GM19372 (cell line): ENCODE measurements at regions not wholly inside any gene's neighbourhood (a gene's known extent, or its start where the extent isn't known, plus 50 kb on each side); places are given as distances from the start of the nearest gene placed in this dataset.
"Not testable (repeated sequence)": the region's sequence is repeated elsewhere in the genome, so short reads cannot be mapped to it uniquely, and the experiment has no call there.

Experiments
- ATAC-seq: cut with Tn5 transposase; IDR thresholded peaks from one replicate; pipeline ENCODE4 v1.9.1; 2021; ENCODE audit warnings: mild to moderate bottlenecking, low read depth, moderate library complexity; ENCODE audit not compliant: unreplicated experiment

DNA sequence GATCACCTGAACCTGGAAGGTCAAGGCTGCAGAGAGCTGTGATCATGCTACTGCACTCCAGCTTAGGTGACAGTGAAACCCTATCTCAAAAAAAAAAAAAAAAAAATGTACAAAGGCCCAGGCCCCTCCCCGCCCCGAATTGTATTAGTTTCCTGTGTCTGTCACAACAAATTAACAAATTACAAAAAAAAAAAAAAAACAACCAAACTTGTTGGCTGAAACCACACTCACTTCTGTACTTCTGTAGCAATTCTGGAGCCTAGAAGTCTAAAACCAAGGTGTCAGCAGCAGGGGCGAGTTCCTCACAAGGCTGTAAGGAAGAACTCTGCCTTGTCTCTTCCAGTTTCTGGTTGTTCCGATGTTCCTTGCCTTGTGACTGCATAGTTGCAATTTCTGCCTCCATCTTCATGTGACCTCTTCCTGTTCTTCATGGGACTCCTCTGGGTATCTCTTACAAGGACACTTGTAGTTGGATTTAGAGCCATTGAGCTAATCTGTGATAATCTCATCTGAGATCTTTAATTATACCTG lies 100.8 kb upstream of the ZSWIM2 start:
- ATAC-seq: no peak

DNA sequence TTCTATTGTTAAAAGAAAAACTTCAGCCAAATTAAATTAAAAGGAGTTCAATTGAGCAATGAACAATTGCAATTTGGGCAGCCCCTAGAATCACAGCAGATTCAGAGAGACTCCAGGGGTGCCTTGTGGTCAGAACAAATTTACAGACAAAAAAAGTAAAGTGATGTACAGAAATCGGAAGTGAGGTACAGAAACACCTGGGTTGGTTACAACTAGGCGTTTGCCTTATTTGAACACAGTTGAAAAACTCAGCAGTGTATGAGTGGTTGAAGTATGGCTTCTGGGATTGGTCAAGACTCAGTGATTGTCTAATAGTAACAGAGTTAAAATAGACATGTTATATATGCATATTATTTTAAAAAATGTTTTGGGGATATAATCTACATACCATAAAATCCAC lies 98.5 kb upstream of the ZSWIM2 start:
- no peak for ATAC-seq

DNA sequence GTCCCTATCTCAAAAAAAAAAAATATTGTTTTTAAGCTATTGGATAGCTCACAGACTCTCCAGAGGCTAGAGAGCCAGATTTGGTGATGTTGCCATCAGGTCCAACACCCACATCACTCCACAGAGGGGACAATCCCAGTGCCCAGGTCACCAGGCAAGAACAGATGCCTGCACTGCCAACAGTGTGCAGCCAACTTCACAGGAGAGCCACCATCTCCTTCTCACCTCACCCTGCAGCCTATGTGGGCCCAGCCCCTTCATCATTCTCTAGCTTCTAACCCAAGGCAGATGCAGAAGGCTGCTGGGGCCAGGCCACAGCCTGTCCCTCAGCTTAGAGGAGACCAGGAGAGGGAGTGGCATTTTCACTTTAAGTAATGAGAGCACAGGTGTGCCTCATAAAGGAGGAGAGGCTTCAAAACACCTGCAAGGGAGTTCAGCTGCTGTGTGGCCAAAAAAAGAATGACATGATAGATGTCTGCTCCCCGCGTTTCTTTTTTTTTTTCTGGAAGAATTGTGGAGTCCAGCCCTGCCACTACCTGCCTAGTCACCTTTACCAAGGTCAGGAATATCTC lies 98.0 kb upstream of the ZSWIM2 start:
- ATAC-seq: no peak

DNA sequence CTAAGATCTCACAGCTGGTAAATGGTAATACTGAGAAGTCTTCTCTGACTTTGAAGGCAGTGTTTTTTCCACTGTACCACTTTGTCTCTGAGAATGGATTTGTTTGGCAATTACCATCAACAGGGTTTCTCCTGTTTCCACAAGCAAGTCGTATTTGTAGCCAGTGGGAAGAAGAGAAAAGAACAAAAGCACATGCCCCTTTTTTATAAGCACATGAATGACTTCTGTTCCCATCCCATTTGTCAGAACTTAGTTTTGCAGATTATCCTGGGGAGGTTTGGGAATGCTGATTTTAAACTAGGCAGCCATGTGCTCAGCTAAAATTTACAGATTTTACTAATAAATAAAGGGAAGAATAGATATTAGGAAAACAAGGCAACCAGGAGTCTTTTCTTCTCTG lies 92.9 kb upstream of the ZSWIM2 start:
- no peak for ATAC-seq

DNA sequence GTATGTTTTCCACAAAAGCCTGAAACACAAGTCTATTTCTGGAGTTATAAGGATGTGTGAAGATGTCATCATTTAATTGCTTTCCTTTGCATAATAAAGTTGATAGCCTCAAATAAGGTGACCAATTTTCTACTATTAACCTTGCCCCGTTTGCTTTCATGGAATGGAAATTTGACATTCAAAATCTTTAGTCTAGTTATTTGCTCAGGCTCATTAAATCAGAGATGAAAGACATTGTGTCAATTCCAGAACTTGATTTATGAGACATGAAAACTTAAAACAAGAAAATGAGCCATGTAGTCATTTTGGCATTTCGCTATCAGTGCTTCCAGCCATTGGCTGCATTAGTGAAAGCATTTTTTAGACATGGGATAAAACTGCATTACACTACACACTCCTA lies 91.5 kb upstream of the ZSWIM2 start:
- no peak for ATAC-seq

DNA sequence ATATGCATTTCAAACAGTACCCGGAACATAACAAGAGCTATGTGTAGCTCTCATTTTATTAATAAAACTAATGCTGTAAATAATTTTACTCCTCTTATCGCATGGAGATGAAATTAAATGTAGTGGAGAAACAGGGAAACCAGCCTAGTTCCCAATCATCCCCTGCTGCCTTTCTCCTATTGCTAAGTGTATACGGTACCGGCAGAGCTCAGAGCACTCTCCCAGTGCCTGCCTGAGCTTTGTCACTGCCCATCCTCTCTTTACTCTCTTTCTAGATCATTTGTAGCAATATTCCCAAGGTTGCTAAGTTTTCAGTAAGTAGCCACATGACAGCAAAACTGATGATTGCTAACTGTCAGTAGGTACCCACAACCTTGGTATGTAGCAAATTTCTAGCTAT lies 85.5 kb upstream of the ZSWIM2 start:
- no peak for ATAC-seq

DNA sequence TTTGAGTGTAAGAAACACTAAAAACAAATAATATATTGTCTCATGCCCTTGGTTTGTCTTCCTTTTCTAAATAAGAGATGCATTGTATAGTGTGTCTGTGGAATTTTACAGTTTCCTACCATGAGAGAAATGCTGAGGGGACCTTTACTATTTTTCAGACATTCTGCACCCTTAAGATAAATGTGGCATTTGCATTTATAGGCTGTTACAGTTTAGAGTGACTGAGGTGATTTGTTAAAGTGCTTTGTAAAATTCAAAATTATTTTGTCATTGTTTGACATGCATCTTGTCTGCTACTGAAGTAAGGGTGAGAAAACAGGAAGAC lies 78.9 kb upstream of the ZSWIM2 start:
- ATAC-seq: no peak

DNA sequence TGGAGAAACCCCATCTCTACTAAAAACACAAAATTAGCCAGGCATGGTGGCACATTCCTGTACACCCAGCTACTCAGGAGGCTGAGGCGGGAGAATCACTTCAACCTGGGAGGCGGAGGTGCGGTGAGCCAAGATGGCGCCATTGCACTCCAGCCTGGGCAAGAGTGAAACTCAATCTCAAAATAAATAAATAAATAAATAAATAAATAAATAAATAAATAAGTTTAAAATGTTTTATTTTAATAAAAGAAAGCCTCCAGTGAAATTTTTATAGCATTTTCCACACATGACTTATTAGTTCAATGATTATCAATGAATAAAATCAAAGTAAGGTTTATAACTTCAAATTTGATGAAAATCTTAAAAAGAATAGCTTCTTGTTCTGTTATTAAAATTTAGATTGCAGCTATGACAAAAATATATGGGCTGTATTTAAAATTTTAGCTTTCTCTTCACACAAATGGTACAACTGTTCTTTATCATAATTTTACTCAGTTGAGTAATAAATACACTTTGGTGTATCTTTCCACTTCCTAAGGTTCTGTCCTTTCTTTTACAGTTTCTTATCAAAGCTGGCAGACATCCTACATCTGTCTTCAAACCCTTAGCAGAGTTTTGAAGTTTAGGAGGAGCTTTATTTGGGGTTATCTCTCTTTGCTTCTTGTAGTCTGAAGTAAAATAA lies 78.4 kb upstream of the ZSWIM2 start:
- no peak for ATAC-seq

DNA sequence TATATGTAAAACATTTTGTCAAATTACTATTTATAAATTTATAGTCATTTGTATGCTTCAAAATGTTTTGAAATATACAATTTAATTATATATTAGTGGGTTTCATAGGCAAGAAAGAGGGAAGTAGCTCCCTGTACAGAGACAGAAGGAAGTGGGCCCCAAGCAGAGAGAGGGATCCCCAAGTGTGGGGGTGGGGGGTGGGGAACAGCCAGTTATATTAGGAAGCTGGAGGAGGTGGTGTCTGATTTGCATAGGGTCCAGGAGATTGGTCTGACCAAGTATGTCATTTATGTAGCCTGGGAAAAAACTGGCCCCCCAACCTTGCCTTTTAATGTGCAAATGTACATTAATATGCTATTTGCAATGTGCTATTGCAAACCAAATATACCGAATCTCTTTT lies 76.5 kb upstream of the ZSWIM2 start:
- ATAC-seq: no peak

DNA sequence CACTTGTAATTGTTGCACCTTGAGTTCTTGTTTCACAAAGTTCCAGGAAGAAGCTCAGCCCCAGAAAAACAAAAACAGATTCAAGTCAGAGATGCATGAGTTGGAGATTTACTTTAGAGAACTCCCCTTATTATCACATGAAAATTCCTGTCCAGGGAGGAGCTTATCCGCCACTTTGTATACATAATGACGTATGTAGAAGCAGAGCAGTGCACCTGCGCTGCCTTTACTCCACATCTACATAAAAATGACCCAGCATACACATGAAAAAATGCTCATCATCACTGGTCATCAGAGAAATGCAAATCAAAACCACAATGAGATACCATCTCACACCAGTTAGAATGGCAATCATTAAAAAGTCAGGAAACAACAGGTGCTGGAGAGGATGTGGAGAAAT lies 73.3 kb upstream of the ZSWIM2 start:
- not testable (repeated sequence) for ATAC-seq

DNA sequence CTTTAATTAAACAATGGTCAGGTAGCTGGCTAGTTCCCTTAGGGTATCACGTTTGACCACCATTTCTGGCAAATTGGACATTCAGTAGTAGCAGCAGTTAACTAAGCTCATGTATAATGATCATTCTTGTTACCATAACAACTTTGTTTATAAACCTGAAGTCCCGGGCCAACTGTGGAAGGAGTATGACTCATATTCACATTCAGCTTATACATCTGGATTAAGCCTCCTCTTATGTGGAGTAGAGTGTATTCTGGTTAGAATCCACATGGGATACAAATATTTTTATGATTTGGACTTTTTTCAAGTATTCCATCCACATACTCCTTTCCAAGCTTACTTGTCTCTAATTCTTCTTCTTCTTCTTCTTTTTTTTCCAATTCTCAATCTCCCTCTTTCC lies 70.3 kb upstream of the ZSWIM2 start:
- no peak for ATAC-seq

DNA sequence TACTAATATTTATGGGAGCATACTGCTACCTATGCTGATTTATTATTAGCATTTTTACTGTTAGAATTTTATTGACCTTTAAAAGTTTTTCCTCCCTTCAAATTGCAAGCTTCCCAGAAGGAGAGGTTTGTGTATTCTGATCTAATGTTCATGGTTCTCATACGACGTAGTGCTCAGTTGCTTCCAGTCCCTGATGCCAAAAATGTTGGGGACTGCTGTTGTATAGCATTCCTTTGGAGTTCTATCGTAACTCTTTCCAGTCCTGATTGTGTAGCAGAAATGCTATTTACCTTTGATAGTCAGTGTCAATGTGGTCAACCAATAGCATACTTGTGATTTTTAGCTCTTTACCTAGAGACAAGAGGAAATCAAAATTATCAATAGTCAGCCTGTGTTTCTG lies 69.5 kb upstream of the ZSWIM2 start:
- no peak for ATAC-seq

DNA sequence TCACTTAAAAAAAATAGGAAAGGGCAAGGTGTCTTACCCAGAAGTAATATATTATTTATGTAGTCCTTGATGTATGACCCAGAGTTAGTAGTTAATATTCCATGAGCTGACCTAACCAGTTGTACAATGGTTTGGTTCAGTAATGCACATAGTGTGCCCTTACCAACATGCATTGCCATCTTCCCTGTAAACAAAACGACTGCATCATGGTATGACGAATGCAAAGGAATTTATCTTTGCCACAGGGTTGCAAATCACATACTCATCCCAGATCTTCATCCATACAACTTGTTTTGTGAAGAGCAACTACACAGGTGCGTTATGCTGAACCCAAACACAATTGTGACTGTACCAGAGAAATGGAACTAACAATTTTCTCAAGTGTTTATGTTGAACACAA lies 68.9 kb upstream of the ZSWIM2 start:
- ATAC-seq: no peak

DNA sequence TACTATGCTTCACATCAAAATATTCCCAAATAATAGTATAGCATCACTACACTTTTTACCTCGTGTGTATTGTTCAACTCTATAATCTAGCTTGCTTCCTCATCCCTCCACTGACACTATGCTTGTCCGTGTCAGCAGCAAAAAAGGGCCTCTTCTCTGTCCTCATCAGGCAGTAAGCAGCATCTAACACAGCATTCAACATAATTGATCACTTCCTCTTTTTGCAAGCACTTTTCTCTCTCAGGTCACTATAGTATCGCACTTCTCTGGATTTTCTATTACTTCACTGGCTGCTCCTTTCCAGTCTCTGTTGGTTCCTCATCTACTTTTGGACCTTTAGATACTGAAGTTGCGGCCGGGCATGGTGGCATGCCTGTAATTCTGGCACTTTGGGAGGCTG lies 64.9 kb upstream of the ZSWIM2 start:
- peak; percentile 95 for ATAC-seq

DNA sequence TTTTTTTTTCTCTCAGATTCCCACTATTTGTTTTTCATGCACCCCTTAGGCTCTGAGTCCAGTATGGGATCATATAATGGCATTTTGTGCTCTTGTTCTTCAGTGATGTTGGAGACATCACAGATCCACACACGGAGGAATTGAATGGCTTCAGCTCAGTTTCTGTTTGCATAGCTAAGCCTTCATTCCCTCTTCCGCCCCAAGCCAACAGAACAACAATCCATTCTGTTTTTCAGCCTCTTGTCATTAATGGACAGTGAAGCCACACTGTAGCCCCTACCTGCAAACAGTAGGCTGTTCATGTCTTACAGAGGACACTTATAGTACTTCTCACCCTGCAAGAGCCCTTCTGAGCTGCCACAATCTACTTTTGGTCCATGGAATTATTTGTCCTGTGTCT lies 64.0 kb upstream of the ZSWIM2 start:
- ATAC-seq: no peak

DNA sequence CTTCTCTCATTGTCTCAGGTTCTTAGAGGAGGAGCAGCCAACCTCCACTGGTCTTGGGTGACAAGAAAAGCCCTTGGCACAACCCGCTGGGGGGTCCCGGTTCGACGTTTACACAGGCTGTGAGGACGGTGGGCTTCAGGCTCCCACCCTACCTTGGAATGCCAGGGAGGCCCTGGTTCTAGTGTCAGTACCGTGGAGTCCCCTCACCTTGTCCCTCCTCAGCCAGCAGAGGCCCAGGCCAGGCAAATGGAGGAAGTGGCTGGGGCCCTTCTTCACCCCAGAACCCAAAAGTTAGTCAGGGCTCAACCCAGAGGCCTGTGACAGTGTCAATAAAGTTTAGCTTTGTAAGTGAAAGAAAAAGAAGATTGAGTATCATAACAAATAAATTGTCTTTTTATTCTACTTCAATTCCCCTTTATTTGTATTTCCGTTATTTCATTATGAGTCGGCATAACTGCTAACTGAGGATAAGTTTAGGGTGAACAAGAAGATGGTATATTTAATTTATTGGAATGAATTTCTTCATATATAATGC lies 62.6 kb upstream of the ZSWIM2 start:
- no peak for ATAC-seq

DNA sequence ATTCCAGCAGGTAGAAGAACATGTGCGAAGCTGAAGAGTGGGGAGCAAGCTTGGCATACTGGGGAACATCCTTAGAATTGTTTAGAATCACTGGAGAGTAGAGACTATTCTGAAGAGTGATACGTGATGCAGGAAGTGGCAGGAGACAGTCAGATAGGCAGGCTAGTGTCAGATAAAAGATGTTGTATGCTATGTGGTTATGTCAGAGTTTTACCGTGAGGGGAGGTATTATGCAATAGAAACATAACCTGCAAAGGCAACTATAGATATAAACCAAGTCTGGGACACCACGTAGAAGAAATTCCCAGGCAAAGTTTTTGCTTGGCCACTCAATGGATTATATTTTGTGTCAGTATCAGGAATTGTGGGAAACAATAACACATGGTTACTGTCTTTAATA lies 62.0 kb upstream of the ZSWIM2 start:
- ATAC-seq: no peak

DNA sequence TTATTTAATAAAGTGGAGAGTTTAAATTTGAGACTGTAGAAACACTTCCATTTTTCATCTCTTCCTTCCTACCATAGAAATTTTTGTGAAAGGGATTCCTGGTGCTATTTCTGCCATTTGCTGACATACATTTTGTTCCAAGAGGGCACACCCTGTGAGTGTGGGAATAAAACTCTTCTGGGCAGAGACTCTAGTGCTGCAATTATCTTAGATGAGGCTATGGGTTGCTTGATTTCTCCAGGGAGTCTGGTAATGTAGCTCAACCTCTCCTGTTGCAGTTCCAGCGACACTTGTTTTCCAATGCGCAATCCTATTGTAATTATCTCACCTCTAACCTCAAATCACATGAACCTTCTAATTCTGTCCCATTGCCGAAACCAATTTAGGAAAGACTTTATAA lies 60.1 kb upstream of the ZSWIM2 start:
- ATAC-seq: no peak

DNA sequence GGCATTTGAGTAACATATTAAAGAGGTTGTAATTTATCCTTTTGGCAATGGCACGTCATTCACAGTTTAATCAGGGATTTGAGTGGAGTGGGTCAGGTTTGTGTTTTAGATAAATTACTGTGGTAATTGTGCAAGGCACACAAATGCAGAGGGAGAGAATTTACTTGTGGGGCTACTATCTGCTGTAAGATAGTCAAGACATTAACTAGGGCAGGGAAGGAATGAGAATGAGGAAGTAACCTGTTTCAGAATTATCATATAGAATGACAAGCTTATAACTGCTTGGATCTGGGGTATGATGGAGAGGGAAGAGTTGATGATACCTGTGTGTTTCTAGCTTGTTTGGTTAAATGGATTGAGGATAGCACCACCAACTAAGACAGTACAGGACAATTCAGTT lies 58.9 kb upstream of the ZSWIM2 start:
- no peak for ATAC-seq

DNA sequence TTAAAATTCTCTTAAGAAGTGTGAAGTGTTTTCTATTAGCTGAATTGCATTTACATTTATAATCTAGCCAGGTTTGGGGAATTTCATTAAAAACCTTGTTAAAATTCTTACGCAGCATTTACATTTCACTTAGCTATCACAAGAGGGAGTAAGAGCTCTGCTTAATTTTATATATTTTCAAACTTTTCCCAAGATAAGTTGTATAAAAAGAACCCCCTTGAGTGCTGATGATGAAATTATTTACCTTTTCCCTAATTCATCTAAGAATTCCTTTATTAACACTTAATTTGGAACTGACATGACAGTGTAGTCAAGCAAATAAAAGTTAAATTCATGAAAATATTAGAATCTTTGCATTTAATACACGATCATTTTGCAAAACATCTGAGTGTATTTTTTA lies 54.2 kb upstream of the ZSWIM2 start:
- no peak for ATAC-seq
